ENCODE measurements at regions not wholly inside any gene's neighbourhood (a gene's known extent, or its start where the extent isn't known, plus 50 kb on each side); places are given as distances from the start of the nearest gene placed in this dataset.
"Not testable (repeated sequence)": the region's sequence is repeated elsewhere in the genome, so short reads cannot be mapped to it uniquely, and the experiment has no call there.

- no peaks in the 10 kb centered on the region for H3K9me2 ChIP-seq (replicated peaks; ENCODE audit: control insufficient read depth, low read length)
- no peak overlapping the region for H3K4me2 ChIP-seq (ENCODE audit: low read length)
- no peaks in the 10 kb centered on the region for H3F3A ChIP-seq (ENCODE audit: control insufficient read depth, insufficient read depth)
- TF ChIP-seq EZH2phosphoT487 (IDR thresholded peaks at IDR 0.05; ENCODE audit: borderline replicate concordance, low read length) (no peak), CTCF (IDR thresholded peaks at IDR 0.05; ENCODE audit: low read depth, low read length, poor library complexity, severe bottlenecking) (no peak)
- H3K27ac ChIP-seq (ENCODE audit: low read depth, low read length), result no peak overlapping the region
- peaks cover 15% of the 10 kb centered on the region for H3K4me1 ChIP-seq (ENCODE audit: control insufficient read depth, low read length)
- H3K4me3 ChIP-seq (ENCODE audit: low read length), result no peak overlapping the region
- H3K27me3 ChIP-seq (ENCODE audit: control insufficient read depth, low read length), result peaks cover 8% of the 10 kb centered on the region; the same call in 1 of the 2 replicates
- H3K36me3 ChIP-seq (ENCODE audit: control insufficient read depth, low read length), result no peaks in the 10 kb centered on the region
- no peaks in the 10 kb centered on the region for H3K79me2 ChIP-seq (ENCODE audit: control insufficient read depth, low read length)
- no peaks in the 10 kb centered on the region for H3K9me3 ChIP-seq (ENCODE audit: control insufficient read depth, insufficient read depth, low read length)
- H4K20me1 ChIP-seq (ENCODE audit: control insufficient read depth, insufficient read depth, low read depth, low read length), result no peaks in the 10 kb centered on the region
Observed at GRCh38 chr2:9724565-9724964, 93.8 kb upstream of the YWHAQ start.

GRCh38 chr2:9725106-9725505, 94.3 kb upstream of the YWHAQ start:
- no peak overlapping the region for H3K4me3 ChIP-seq (ENCODE audit: low read length)

GRCh38 chr2:9726016-9726415, 95.2 kb upstream of the YWHAQ start:
- not testable (repeated sequence) for H3K27me3 ChIP-seq (ENCODE audit: control insufficient read depth, low read length); H3K27ac ChIP-seq (ENCODE audit: low read depth, low read length); H3F3A ChIP-seq (ENCODE audit: control insufficient read depth, insufficient read depth); H3K4me2 ChIP-seq (ENCODE audit: low read length); H3K79me2 ChIP-seq (ENCODE audit: control insufficient read depth, low read length); H4K20me1 ChIP-seq (ENCODE audit: control insufficient read depth, insufficient read depth, low read depth, low read length); H3K9me3 ChIP-seq (ENCODE audit: control insufficient read depth, insufficient read depth, low read length); H3K36me3 ChIP-seq (ENCODE audit: control insufficient read depth, low read length); H3K4me3 ChIP-seq (ENCODE audit: low read length); H3K9me2 ChIP-seq (replicated peaks; ENCODE audit: control insufficient read depth, low read length); H3K4me1 ChIP-seq (ENCODE audit: control insufficient read depth, low read length)

More at GRCh38 chr2:9725106-9725505, 94.3 kb upstream of the YWHAQ start:
- Histone ChIP-seq H3K4me2 (ENCODE audit: low read length) (no peak overlapping the region), H3K9me2 (replicated peaks; ENCODE audit: control insufficient read depth, low read length) (no peaks in the 10 kb centered on the region), H3K9me3 (ENCODE audit: control insufficient read depth, insufficient read depth, low read length) (no peaks in the 10 kb centered on the region), H3K4me1 (ENCODE audit: control insufficient read depth, low read length) (peaks cover 15% of the 10 kb centered on the region), H3K27me3 (ENCODE audit: control insufficient read depth, low read length) (peaks cover 8% of the 10 kb centered on the region; the same call in 1 of the 2 replicates), H4K20me1 (ENCODE audit: control insufficient read depth, insufficient read depth, low read depth, low read length) (no peaks in the 10 kb centered on the region), H3F3A (ENCODE audit: control insufficient read depth, insufficient read depth) (no peaks in the 10 kb centered on the region), H3K36me3 (ENCODE audit: control insufficient read depth, low read length) (no peaks in the 10 kb centered on the region), H3K27ac (ENCODE audit: low read depth, low read length) (no peak overlapping the region), H3K79me2 (ENCODE audit: control insufficient read depth, low read length) (no peaks in the 10 kb centered on the region)
- TF ChIP-seq EZH2phosphoT487 (IDR thresholded peaks at IDR 0.05; ENCODE audit: borderline replicate concordance, low read length), result no peak
- no peak for TF ChIP-seq CTCF (IDR thresholded peaks at IDR 0.05; ENCODE audit: low read depth, low read length, poor library complexity, severe bottlenecking)

- H3K9me3 ChIP-seq (ENCODE audit: control insufficient read depth, insufficient read depth, low read length); H3K4me1 ChIP-seq (ENCODE audit: control insufficient read depth, low read length); H4K20me1 ChIP-seq (ENCODE audit: control insufficient read depth, insufficient read depth, low read depth, low read length); H3K4me2 ChIP-seq (ENCODE audit: low read length); H3F3A ChIP-seq (ENCODE audit: control insufficient read depth, insufficient read depth); H3K27ac ChIP-seq (ENCODE audit: low read depth, low read length); H3K4me3 ChIP-seq (ENCODE audit: low read length); H3K9me2 ChIP-seq (replicated peaks; ENCODE audit: control insufficient read depth, low read length); H3K36me3 ChIP-seq (ENCODE audit: control insufficient read depth, low read length); H3K79me2 ChIP-seq (ENCODE audit: control insufficient read depth, low read length); H3K27me3 ChIP-seq (ENCODE audit: control insufficient read depth, low read length): not testable (repeated sequence)
Observed at GRCh38 chr2:9730523-9730922, 99.7 kb upstream of the YWHAQ start.

Data from DOHH2 (cell line).